Mesenchymal stem cell (in vitro differentiated cells and primary cell): ENCODE measurements at regions not wholly inside any gene's neighbourhood (a gene's known extent, or its start where the extent isn't known, plus 50 kb on each side); places are given as distances from the start of the nearest gene placed in this dataset.

ENCODE experiments used
- DNase-seq: peaks from one replicate; pipeline ENCODE4 v3.0.0-alpha.2; 2013
- H2AFZ ChIP-seq: one replicate; pipeline ENCODE4 v1.6.1; 2013; ENCODE audit warnings: low read depth, mild to moderate bottlenecking, control low read depth, inconsistent platforms, low read length, moderate library complexity
- H2AK5ac ChIP-seq: 2 replicates; pipeline ENCODE4 v1.6.1; 2013; ENCODE audit warnings: low read length, moderate library complexity, mild to moderate bottlenecking, inconsistent platforms; ENCODE audit not compliant: severe bottlenecking
- H2BK120ac ChIP-seq: one replicate; pipeline ENCODE4 v1.6.1; 2013; ENCODE audit warnings: low read depth, mild to moderate bottlenecking, inconsistent platforms, low read length, moderate library complexity
- H2BK12ac ChIP-seq, 2 experiments: one replicate each; pipeline ENCODE4 v1.6.1; 2013; ENCODE audit warnings: inconsistent platforms in 2 of 2, low read length in 2 of 2, mild to moderate bottlenecking in 2 of 2, moderate library complexity in 2 of 2, control low read depth in 1 of 2
- H2BK15ac ChIP-seq: one replicate; pipeline ENCODE4 v1.6.1; 2013; ENCODE audit warnings: mild to moderate bottlenecking, low read depth, inconsistent platforms; ENCODE audit not compliant: poor library complexity, severe bottlenecking
- H2BK5ac ChIP-seq: 2 replicates; pipeline ENCODE4 v1.6.1; 2013; ENCODE audit warnings: low read depth, mild to moderate bottlenecking, low read length, control low read depth, inconsistent platforms; ENCODE audit not compliant: poor library complexity, severe bottlenecking
- H3K14ac ChIP-seq, 2 experiments: one replicate each; pipeline ENCODE4 v1.6.1; 2013; ENCODE audit warnings: inconsistent platforms in 2 of 2, low read length in 2 of 2, control low read depth in 1 of 2, mild to moderate bottlenecking in 1 of 2, moderate library complexity in 1 of 2
- H3K18ac ChIP-seq, 2 experiments: one replicate each; pipeline ENCODE4 v1.6.1; 2013; ENCODE audit warnings: inconsistent platforms in 2 of 2, low read length in 2 of 2, control low read depth in 1 of 2, low read depth in 1 of 2, mild to moderate bottlenecking in 1 of 2
- H3K23ac ChIP-seq, 2 experiments: one replicate each; pipeline ENCODE4 v1.6.1; 2013; ENCODE audit warnings: inconsistent platforms in 2 of 2, low read length in 2 of 2, mild to moderate bottlenecking in 2 of 2, moderate library complexity in 2 of 2, control low read depth in 1 of 2
- H3K27ac ChIP-seq: 2 replicates; pipeline ENCODE4 v1.5.1; 2013; ENCODE audit warnings: mild to moderate bottlenecking, moderate library complexity, low read length, control low read depth, inconsistent platforms; ENCODE audit not compliant: poor library complexity, severe bottlenecking
- H3K27me3 ChIP-seq, 2 experiments: 2 replicates each; pipeline versions ENCODE4 v1.6.1 to v1.7.0; 2013; ENCODE audit warnings: low read length in 2 of 2, mild to moderate bottlenecking in 2 of 2, moderate library complexity in 2 of 2, control low read depth in 1 of 2, inconsistent platforms in 1 of 2; ENCODE audit not compliant: control insufficient read depth in 1 of 2, insufficient read depth in 1 of 2
- H3K36me3 ChIP-seq, 2 experiments: 2 replicates each; pipeline versions ENCODE4 v1.6.1 to v1.7.0; 2013; ENCODE audit warnings: low read length in 2 of 2, control low read depth in 1 of 2, inconsistent platforms in 1 of 2, low read depth in 1 of 2, mild to moderate bottlenecking in 1 of 2; ENCODE audit not compliant: insufficient read depth in 2 of 2, control insufficient read depth in 1 of 2
- H3K4ac ChIP-seq, 2 experiments: one replicate each; pipeline ENCODE4 v1.6.1; 2013; ENCODE audit warnings: inconsistent platforms in 2 of 2, low read length in 2 of 2, mild to moderate bottlenecking in 2 of 2, moderate library complexity in 2 of 2, control low read depth in 1 of 2, low read depth in 1 of 2
- H3K4me1 ChIP-seq: 2 replicates; pipeline ENCODE4 v1.6.1; 2013; ENCODE audit warnings: low read depth, low read length, control low read depth; ENCODE audit not compliant: control insufficient read depth, insufficient read depth
- H3K4me2 ChIP-seq: 2 replicates; pipeline ENCODE4 v1.6.1; 2013; ENCODE audit warnings: low read length, mild to moderate bottlenecking, inconsistent platforms; ENCODE audit not compliant: poor library complexity, severe bottlenecking
- H3K4me3 ChIP-seq, 2 experiments: 2 replicates each; pipeline versions ENCODE4 v1.5.1 to v1.7.0; 2013; ENCODE audit warnings: low read length in 2 of 2, mild to moderate bottlenecking in 2 of 2, control low read depth in 1 of 2, low read depth in 1 of 2; ENCODE audit not compliant: insufficient read depth in 1 of 2
- H3K79me1 ChIP-seq: replicated peaks from 2 replicates; pipeline ENCODE4 v1.6.1; 2013; ENCODE audit warnings: mild to moderate bottlenecking, control low read depth, low read length, inconsistent platforms; ENCODE audit not compliant: poor library complexity, severe bottlenecking
- H3K9ac ChIP-seq: 2 replicates; pipeline ENCODE4 v1.7.0; 2013; ENCODE audit warnings: mild to moderate bottlenecking, low read length, moderate library complexity
- H3K9me3 ChIP-seq: 2 replicates; pipeline ENCODE4 v1.7.0; 2013; ENCODE audit warnings: mild to moderate bottlenecking, low read length; ENCODE audit not compliant: control insufficient read depth
- H4K8ac ChIP-seq: one replicate; pipeline ENCODE4 v1.6.1; 2013; ENCODE audit warnings: inconsistent platforms, mild to moderate bottlenecking, low read length, moderate library complexity
- H4K91ac ChIP-seq: one replicate; pipeline ENCODE4 v1.6.1; 2013; ENCODE audit warnings: mild to moderate bottlenecking, low read length, inconsistent platforms
- WGBS: methylation state at CpG from one replicate; pipeline ENCODE4 v1.1.7; 2013; ENCODE audit warnings: mixed read lengths; 5-methylcytosine and 5-hydroxymethylcytosine counted together

- Histone ChIP-seq H3K36me3 (no peaks in the 10 kb centered on the region), H2AK5ac (no peak overlapping the region), H3K4ac (no peak overlapping the region), H3K23ac (no peak overlapping the region), H3K9me3 (no peaks in the 10 kb centered on the region), H2BK12ac (no peak overlapping the region), H3K14ac (no peak overlapping the region), H2AFZ (no peak overlapping the region), H4K91ac (no peak overlapping the region), H3K79me1 (no peaks in the 10 kb centered on the region), H3K4me3 (no peak overlapping the region), H2BK120ac (no peak overlapping the region), H3K27me3 (no peaks in the 10 kb centered on the region), H3K4me2 (no peak overlapping the region), H3K27ac (no peak overlapping the region), H4K8ac (no peak overlapping the region), H3K9ac (no peak overlapping the region), H2BK5ac (no peak overlapping the region), H2BK15ac (no peak overlapping the region), H3K4me1 (no peaks in the 10 kb centered on the region), H3K18ac (no peak overlapping the region)
- DNase-seq: no peak
- 87% methylated on average over 1 of the region's 2 CpGs for WGBS
These were observed 123.8 kb downstream of the GMNC start for GRCh38 chr3:190738636-190739155.

GRCh38 chr3:190737446-190737845 is 125.0 kb downstream of the GMNC start:
- Histone ChIP-seq H3K36me3 (no peaks in the 10 kb centered on the region), H3K4me3 (no peak overlapping the region), H2AFZ (no peak overlapping the region), H3K4me1 (no peaks in the 10 kb centered on the region), H2BK15ac (no peak overlapping the region), H3K9ac (no peak overlapping the region), H2BK120ac (no peak overlapping the region), H2BK12ac (no peak overlapping the region), H4K8ac (no peak overlapping the region), H2AK5ac (no peak overlapping the region), H3K79me1 (no peaks in the 10 kb centered on the region), H2BK5ac (no peak overlapping the region), H3K4ac (no peak overlapping the region), H3K23ac (no peak overlapping the region), H4K91ac (no peak overlapping the region), H3K4me2 (no peak overlapping the region), H3K9me3 (no peaks in the 10 kb centered on the region), H3K14ac (no peak overlapping the region), H3K18ac (no peak overlapping the region), H3K27me3 (no peaks in the 10 kb centered on the region), H3K27ac (no peak overlapping the region)
- no peak for DNase-seq
- WGBS: 98% methylated on average over 4 of the region's 4 CpGs

GRCh38 chr3:190734490-190734889 is 128.0 kb downstream of the GMNC start:
- Histone ChIP-seq H3K36me3 (no peaks in the 10 kb centered on the region), H2BK12ac (no peak overlapping the region), H3K4me3 (no peak overlapping the region), H3K18ac (no peak overlapping the region), H3K79me1 (no peaks in the 10 kb centered on the region), H2BK15ac (no peak overlapping the region), H3K4me1 (no peaks in the 10 kb centered on the region), H2BK120ac (no peak overlapping the region), H3K27ac (no peak overlapping the region), H4K8ac (no peak overlapping the region), H3K14ac (no peak overlapping the region), H3K27me3 (no peaks in the 10 kb centered on the region), H2AFZ (no peak overlapping the region), H3K4me2 (no peak overlapping the region), H4K91ac (no peak overlapping the region), H3K23ac (no peak overlapping the region), H3K4ac (no peak overlapping the region), H3K9me3 (no peaks in the 10 kb centered on the region), H2AK5ac (no peak overlapping the region), H3K9ac (no peak overlapping the region), H2BK5ac (no peak overlapping the region)
- DNase-seq: no peak
- WGBS: 100% methylated on average over 1 of the region's 2 CpGs

GRCh38 chr3:190733591-190734146 is 128.8 kb downstream of the GMNC start:
- no peak overlapping the region for H2AFZ ChIP-seq
- no peak overlapping the region for H3K9ac ChIP-seq
- no peak overlapping the region for H2AK5ac ChIP-seq
- H2BK120ac ChIP-seq: no peak overlapping the region
- no peak overlapping the region for H2BK12ac ChIP-seq
- no peaks in the 10 kb centered on the region for H3K36me3 ChIP-seq
- no peaks in the 10 kb centered on the region for H3K27me3 ChIP-seq
- H3K4ac ChIP-seq: no peak overlapping the region
- no peak overlapping the region for H4K8ac ChIP-seq
- H3K9me3 ChIP-seq: no peaks in the 10 kb centered on the region
- H3K14ac ChIP-seq: no peak overlapping the region
- no peak overlapping the region for H4K91ac ChIP-seq
- no peak overlapping the region for H3K27ac ChIP-seq
- H3K4me1 ChIP-seq: no peaks in the 10 kb centered on the region
- H3K18ac ChIP-seq: no peak overlapping the region
- DNase-seq: no peak
- H2BK5ac ChIP-seq: no peak overlapping the region
- WGBS: 94% methylated on average over 1 of the region's 1 CpG
- H2BK15ac ChIP-seq: no peak overlapping the region
- H3K4me3 ChIP-seq: no peak overlapping the region
- H3K23ac ChIP-seq: no peak overlapping the region
- no peak overlapping the region for H3K4me2 ChIP-seq
- H3K79me1 ChIP-seq: no peaks in the 10 kb centered on the region
